Stimulated activated CD8-positive, alpha-beta memory T cell treated with anti-CD3 and anti-CD28 coated beads, Interleukin-7, amount 100 ng/mL, for 48 hours (primary cell): ENCODE measurements at regions not wholly inside any gene's neighbourhood (a gene's known extent, or its start where the extent isn't known, plus 50 kb on each side); places are given as distances from the start of the nearest gene placed in this dataset.
"Not testable (repeated sequence)": the region's sequence is repeated elsewhere in the genome, so short reads cannot be mapped to it uniquely, and the experiment has no call there.

Source experiments
- DNase-seq, 2 donors: peaks; one replicate each; pipeline ENCODE4 v3.0.0-alpha.2; 2020; ENCODE audit warnings: low read depth in 1 of 2; ENCODE audit errors: extremely low read depth in 1 of 2

GRCh38 chr3:104411757-104412156 is 955.0 kb upstream of the ALCAM start:
- DNase-seq: no peak

- no peak for DNase-seq
Observed at GRCh38 chr3:104412608-104413580, 953.8 kb upstream of the ALCAM start.

- no peak for DNase-seq
Observed at GRCh38 chr3:104428337-104428925, 938.3 kb upstream of the ALCAM start.

- no peak for DNase-seq
Observed at GRCh38 chr3:104429727-104430126, 937.0 kb upstream of the ALCAM start.

GRCh38 chr3:104436506-104436905 is 930.2 kb upstream of the ALCAM start:
- no peak for DNase-seq

GRCh38 chr3:104437131-104437750 is 929.5 kb upstream of the ALCAM start:
- DNase-seq: no peak

- no peak for DNase-seq
Observed at GRCh38 chr3:104437891-104438290, 928.8 kb upstream of the ALCAM start.

- DNase-seq: no peak
Observed at GRCh38 chr3:104438706-104439105, 928.0 kb upstream of the ALCAM start.

GRCh38 chr3:104445252-104445919 is 921.3 kb upstream of the ALCAM start:
- not testable (repeated sequence) for DNase-seq

- no peak for DNase-seq
Observed at GRCh38 chr3:104447681-104448080, 919.0 kb upstream of the ALCAM start.

GRCh38 chr3:104452697-104453096 is 914.0 kb upstream of the ALCAM start:
- no peak for DNase-seq

- DNase-seq: no peak
Observed at GRCh38 chr3:104458657-104459056, 908.1 kb upstream of the ALCAM start.

- no peak for DNase-seq
Observed at GRCh38 chr3:104460477-104461406, 906.0 kb upstream of the ALCAM start.

GRCh38 chr3:104461431-104461830 is 905.3 kb upstream of the ALCAM start:
- no peak for DNase-seq

GRCh38 chr3:104472221-104472620 is 894.5 kb upstream of the ALCAM start:
- DNase-seq: no peak

GRCh38 chr3:104474011-104474410 is 892.7 kb upstream of the ALCAM start:
- no peak for DNase-seq

GRCh38 chr3:104503022-104503421 is 863.7 kb upstream of the ALCAM start:
- DNase-seq: no peak

GRCh38 chr3:104510131-104510849 is 856.4 kb upstream of the ALCAM start:
- no peak for DNase-seq

GRCh38 chr3:104514371-104514770 is 852.3 kb upstream of the ALCAM start:
- DNase-seq: no peak
